ENCODE measurements at regions not wholly inside any gene's neighbourhood (a gene's known extent, or its start where the extent isn't known, plus 50 kb on each side); places are given as distances from the start of the nearest gene placed in this dataset.

- Histone ChIP-seq H3K4me3 (ENCODE audit: low read length) (no peak overlapping the region), H3K27me3 (ENCODE audit: control insufficient read depth, insufficient read depth, low read length) (no peaks in the 10 kb centered on the region)
- 95% methylated on average over 22 of the region's 23 CpGs for WGBS (ENCODE audit: insufficient coverage)
Observed at GRCh38 chr18:76255070-76255683, 239.9 kb downstream of the ZNF516 start.

GRCh38 chr18:76252880-76253279, 242.2 kb downstream of the ZNF516 start:
- H3K9me3 ChIP-seq (replicated peaks; ENCODE audit: control insufficient read depth, low read depth, low read length): no peaks in the 10 kb centered on the region
- H3K4me1 ChIP-seq (ENCODE audit: control insufficient read depth, insufficient read depth, low read length): peaks cover 3% of the 10 kb centered on the region
- no peaks in the 10 kb centered on the region for H3K27me3 ChIP-seq (ENCODE audit: control insufficient read depth, insufficient read depth, low read length)
- no peaks in the 10 kb centered on the region for H3K36me3 ChIP-seq (ENCODE audit: control insufficient read depth, insufficient read depth, low read length)
- 50% methylated on average over 2 of the region's 3 CpGs for WGBS (ENCODE audit: insufficient coverage)
- H3K27ac ChIP-seq (ENCODE audit: low read length): no peak overlapping the region
- H3K4me3 ChIP-seq (ENCODE audit: low read length): no peak overlapping the region
- no peak for DNase-seq

More at GRCh38 chr18:76255070-76255683, 239.9 kb downstream of the ZNF516 start:
- no peak for DNase-seq
- Histone ChIP-seq H3K27ac (ENCODE audit: low read length) (no peak overlapping the region), H3K4me1 (ENCODE audit: control insufficient read depth, insufficient read depth, low read length) (peaks cover 18% of the 10 kb centered on the region), H3K9me3 (replicated peaks; ENCODE audit: control insufficient read depth, low read depth, low read length) (no peaks in the 10 kb centered on the region), H3K36me3 (ENCODE audit: control insufficient read depth, insufficient read depth, low read length) (no peaks in the 10 kb centered on the region)

GRCh38 chr18:76252139-76252538, 242.9 kb downstream of the ZNF516 start:
- H3K36me3 ChIP-seq (ENCODE audit: control insufficient read depth, insufficient read depth, low read length): no peaks in the 10 kb centered on the region
- no peak overlapping the region for H3K4me3 ChIP-seq (ENCODE audit: low read length)
- no peak for DNase-seq
- no peak overlapping the region for H3K27ac ChIP-seq (ENCODE audit: low read length)
- no peaks in the 10 kb centered on the region for H3K9me3 ChIP-seq (replicated peaks; ENCODE audit: control insufficient read depth, low read depth, low read length)
- whole genome bisulfite sequencing (ENCODE audit: insufficient coverage): 38% methylated on average over 1 of the region's 2 CpGs
- no peaks in the 10 kb centered on the region for H3K27me3 ChIP-seq (ENCODE audit: control insufficient read depth, insufficient read depth, low read length)
- peaks cover 3% of the 10 kb centered on the region for H3K4me1 ChIP-seq (ENCODE audit: control insufficient read depth, insufficient read depth, low read length)

GRCh38 chr18:76251691-76252090, 243.4 kb downstream of the ZNF516 start:
- Histone ChIP-seq H3K4me1 (ENCODE audit: control insufficient read depth, insufficient read depth, low read length) (peaks cover 6% of the 10 kb centered on the region), H3K27ac (ENCODE audit: low read length) (no peak overlapping the region), H3K9me3 (replicated peaks; ENCODE audit: control insufficient read depth, low read depth, low read length) (no peaks in the 10 kb centered on the region), H3K27me3 (ENCODE audit: control insufficient read depth, insufficient read depth, low read length) (no peaks in the 10 kb centered on the region), H3K36me3 (ENCODE audit: control insufficient read depth, insufficient read depth, low read length) (no peaks in the 10 kb centered on the region), H3K4me3 (ENCODE audit: low read length) (no peak overlapping the region)
- 55% methylated on average over 7 of the region's 11 CpGs for WGBS (ENCODE audit: insufficient coverage)
- no peak for DNase-seq

- whole genome bisulfite sequencing (ENCODE audit: insufficient coverage): 55% methylated on average over 4 of the region's 4 CpGs
- Histone ChIP-seq H3K36me3 (ENCODE audit: control insufficient read depth, insufficient read depth, low read length) (no peaks in the 10 kb centered on the region), H3K4me1 (ENCODE audit: control insufficient read depth, insufficient read depth, low read length) (peaks cover 11% of the 10 kb centered on the region), H3K27me3 (ENCODE audit: control insufficient read depth, insufficient read depth, low read length) (no peaks in the 10 kb centered on the region), H3K4me3 (ENCODE audit: low read length) (peak overlapping the region; percentile 10), H3K9me3 (replicated peaks; ENCODE audit: control insufficient read depth, low read depth, low read length) (no peaks in the 10 kb centered on the region), H3K27ac (ENCODE audit: low read length) (peak overlapping the region; percentile 69)
- DNase-seq: peak; percentile 73
Observed at GRCh38 chr18:76246590-76246989, 248.5 kb downstream of the ZNF516 start.

- WGBS (ENCODE audit: insufficient coverage): 13% methylated on average over 12 of the region's 12 CpGs
- DNase-seq: peak; percentile 93
- Histone ChIP-seq H3K27ac (ENCODE audit: low read length) (peak overlapping the region; percentile 67), H3K4me1 (ENCODE audit: control insufficient read depth, insufficient read depth, low read length) (peaks cover 19% of the 10 kb centered on the region), H3K4me3 (ENCODE audit: low read length) (peak overlapping the region; percentile 3), H3K36me3 (ENCODE audit: control insufficient read depth, insufficient read depth, low read length) (no peaks in the 10 kb centered on the region), H3K27me3 (ENCODE audit: control insufficient read depth, insufficient read depth, low read length) (no peaks in the 10 kb centered on the region), H3K9me3 (replicated peaks; ENCODE audit: control insufficient read depth, low read depth, low read length) (peaks cover 2% of the 10 kb centered on the region)
Observed at GRCh38 chr18:76234676-76235060, 260.4 kb downstream of the ZNF516 start.

GRCh38 chr18:76233876-76234675, 261.0 kb downstream of the ZNF516 start:
- H3K4me3 ChIP-seq (ENCODE audit: low read length): no peak overlapping the region
- DNase-seq: peak; percentile 59
- no peaks in the 10 kb centered on the region for H3K27me3 ChIP-seq (ENCODE audit: control insufficient read depth, insufficient read depth, low read length)
- H3K4me1 ChIP-seq (ENCODE audit: control insufficient read depth, insufficient read depth, low read length): peaks cover 19% of the 10 kb centered on the region
- no peaks in the 10 kb centered on the region for H3K36me3 ChIP-seq (ENCODE audit: control insufficient read depth, insufficient read depth, low read length)
- WGBS (ENCODE audit: insufficient coverage): 18% methylated on average over 2 of the region's 5 CpGs
- H3K9me3 ChIP-seq (replicated peaks; ENCODE audit: control insufficient read depth, low read depth, low read length): peaks cover 2% of the 10 kb centered on the region
- peak overlapping the region; percentile 67 for H3K27ac ChIP-seq (ENCODE audit: low read length)

GRCh38 chr18:76233406-76233805, 261.6 kb downstream of the ZNF516 start:
- peaks cover 19% of the 10 kb centered on the region for H3K4me1 ChIP-seq (ENCODE audit: control insufficient read depth, insufficient read depth, low read length)
- WGBS (ENCODE audit: insufficient coverage): no CpG with 5 or more reads among the region's 1 CpG
- no peaks in the 10 kb centered on the region for H3K36me3 ChIP-seq (ENCODE audit: control insufficient read depth, insufficient read depth, low read length)
- H3K9me3 ChIP-seq (replicated peaks; ENCODE audit: control insufficient read depth, low read depth, low read length): no peaks in the 10 kb centered on the region
- H3K27me3 ChIP-seq (ENCODE audit: control insufficient read depth, insufficient read depth, low read length): no peaks in the 10 kb centered on the region
- no peak overlapping the region for H3K27ac ChIP-seq (ENCODE audit: low read length)
- no peak overlapping the region for H3K4me3 ChIP-seq (ENCODE audit: low read length)
- DNase-seq: peak; percentile 63

GRCh38 chr18:76232779-76233178, 262.3 kb downstream of the ZNF516 start:
- H3K36me3 ChIP-seq (ENCODE audit: control insufficient read depth, insufficient read depth, low read length): no peaks in the 10 kb centered on the region
- H3K4me3 ChIP-seq (ENCODE audit: low read length): no peak overlapping the region
- 45% methylated on average over 2 of the region's 3 CpGs for WGBS (ENCODE audit: insufficient coverage)
- H3K27me3 ChIP-seq (ENCODE audit: control insufficient read depth, insufficient read depth, low read length): no peaks in the 10 kb centered on the region
- peaks cover 19% of the 10 kb centered on the region for H3K4me1 ChIP-seq (ENCODE audit: control insufficient read depth, insufficient read depth, low read length)
- no peaks in the 10 kb centered on the region for H3K9me3 ChIP-seq (replicated peaks; ENCODE audit: control insufficient read depth, low read depth, low read length)
- DNase-seq: no peak
- no peak overlapping the region for H3K27ac ChIP-seq (ENCODE audit: low read length)

- Histone ChIP-seq H3K4me1 (ENCODE audit: control insufficient read depth, insufficient read depth, low read length) (peaks cover 19% of the 10 kb centered on the region), H3K27ac (ENCODE audit: low read length) (no peak overlapping the region)
- WGBS (ENCODE audit: insufficient coverage): 100% methylated on average over 1 of the region's 1 CpG
Observed at GRCh38 chr18:76232010-76232409, 263.0 kb downstream of the ZNF516 start.

More at GRCh38 chr18:76232010-76232409, 263.0 kb downstream of the ZNF516 start:
- Histone ChIP-seq H3K27me3 (ENCODE audit: control insufficient read depth, insufficient read depth, low read length) (no peaks in the 10 kb centered on the region), H3K9me3 (replicated peaks; ENCODE audit: control insufficient read depth, low read depth, low read length) (no peaks in the 10 kb centered on the region), H3K4me3 (ENCODE audit: low read length) (no peak overlapping the region), H3K36me3 (ENCODE audit: control insufficient read depth, insufficient read depth, low read length) (no peaks in the 10 kb centered on the region)
- DNase-seq: no peak
